ENCODE measurements at regions not wholly inside any gene's neighbourhood (a gene's known extent, or its start where the extent isn't known, plus 50 kb on each side); places are given as distances from the start of the nearest gene placed in this dataset.
"Not testable (repeated sequence)": the region's sequence is repeated elsewhere in the genome, so short reads cannot be mapped to it uniquely, and the experiment has no call there.

GRCh38 chr3:161674402-161674801 is 177.8 kb downstream of the OTOL1 start:
- H3K27ac ChIP-seq (ENCODE audit: low read depth in 2 of 2, low read length in 1 of 2), result no peak overlapping the region; a peak in 1 of 4 replicates
- H3K9ac ChIP-seq, result no peak overlapping the region
- H4K20me1 ChIP-seq (ENCODE audit: insufficient read depth), result no peaks in the 10 kb centered on the region
- no peaks in the 10 kb centered on the region; a peak in 1 of 4 replicates for H3K4me1 ChIP-seq (ENCODE audit: control insufficient read depth in 1 of 2, insufficient read depth in 2 of 2, low read depth in 1 of 2, low read length in 1 of 2)
- TF ChIP-seq GATA2 (CRISPR knock-in tag; IDR thresholded peaks at IDR 0.05) (peak; percentile 73), EZH2phosphoT487 (IDR thresholded peaks at IDR 0.05; ENCODE audit: borderline replicate concordance, low read depth) (no peak), EP300 (IDR thresholded peaks at IDR 0.05; ENCODE audit: borderline replicate concordance in 1 of 2, low read depth in 1 of 2, low read length in 1 of 2) (peak in 1 of 2 experiments; percentile 72; a peak in 1 of 4 replicates), FOSL2 (IDR thresholded peaks at IDR 0.05; ENCODE audit: borderline replicate concordance, low read depth) (no peak)
- no peaks in the 10 kb centered on the region for H3K79me2 ChIP-seq (ENCODE audit: insufficient read depth)
- CTCF ChIA-PET, result no interaction called here
- H3F3A ChIP-seq (replicated peaks; ENCODE audit: insufficient read depth), result no peaks in the 10 kb centered on the region
- H3K4me2 ChIP-seq, result no peak overlapping the region
- no peaks in the 10 kb centered on the region for H3K27me3 ChIP-seq (ENCODE audit: insufficient read depth)
- no peak overlapping the region for H3K4me3 ChIP-seq (ENCODE audit: low read depth in 2 of 2, low read length in 1 of 2)
- H3K36me3 ChIP-seq (replicated peaks in 1 of 2; ENCODE audit: control insufficient read depth in 1 of 2, insufficient read depth in 2 of 2, low read length in 1 of 2), result no peaks in the 10 kb centered on the region
- peak; percentile 27 for DNase-seq
- no peak overlapping the region for H2AFZ ChIP-seq (ENCODE audit: low read depth)
- H3K9me3 ChIP-seq, result no peaks in the 10 kb centered on the region; the same call in 1 of the 2 replicates
- no peaks in the 10 kb centered on the region for H3K9me2 ChIP-seq
- POLR2A ChIA-PET, result no interaction called here

- H2AFZ ChIP-seq (ENCODE audit: low read depth); H4K20me1 ChIP-seq (ENCODE audit: insufficient read depth); H3K9me2 ChIP-seq; H3K4me2 ChIP-seq; H3K9me3 ChIP-seq; H3K4me1 ChIP-seq (ENCODE audit: control insufficient read depth in 1 of 2, insufficient read depth in 2 of 2, low read depth in 1 of 2, low read length in 1 of 2); DNase-seq; H3F3A ChIP-seq (replicated peaks; ENCODE audit: insufficient read depth); H3K9ac ChIP-seq; POLR2A ChIA-PET; H3K4me3 ChIP-seq (ENCODE audit: low read depth in 2 of 2, low read length in 1 of 2); H3K79me2 ChIP-seq (ENCODE audit: insufficient read depth); H3K27me3 ChIP-seq (ENCODE audit: insufficient read depth); H3K36me3 ChIP-seq (replicated peaks in 1 of 2; ENCODE audit: control insufficient read depth in 1 of 2, insufficient read depth in 2 of 2, low read length in 1 of 2); H3K27ac ChIP-seq (ENCODE audit: low read depth in 2 of 2, low read length in 1 of 2): not testable (repeated sequence)
- CTCF ChIA-PET, result interaction anchor here (1.0 kb wide), 1 partner anchor 14 kb away, joined by 3 read pairs; no protein-coding TSS in a partner anchor
- 53% methylated on average over 6 of the region's 6 CpGs for WGBS (ENCODE audit: low lambda C conversion rate)
These were observed 185.2 kb downstream of the OTOL1 start for GRCh38 chr3:161681831-161682230.

- H3F3A ChIP-seq (replicated peaks; ENCODE audit: insufficient read depth), result no peaks in the 10 kb centered on the region
- no peak overlapping the region for H3K9ac ChIP-seq
- H3K27me3 ChIP-seq (ENCODE audit: insufficient read depth), result no peaks in the 10 kb centered on the region
- H3K9me2 ChIP-seq, result no peaks in the 10 kb centered on the region
- H3K9me3 ChIP-seq, result no peaks in the 10 kb centered on the region; the same call in 1 of the 2 replicates
- H3K79me2 ChIP-seq (ENCODE audit: insufficient read depth), result no peaks in the 10 kb centered on the region
- WGBS (ENCODE audit: low lambda C conversion rate), result 36% methylated on average over 2 of the region's 2 CpGs
- H3K4me3 ChIP-seq (ENCODE audit: low read depth in 2 of 2, low read length in 1 of 2), result no peak overlapping the region
- H3K36me3 ChIP-seq (replicated peaks in 1 of 2; ENCODE audit: control insufficient read depth in 1 of 2, insufficient read depth in 2 of 2, low read length in 1 of 2), result no peaks in the 10 kb centered on the region
- POLR2A ChIA-PET, result no interaction called here
- no peak for TF ChIP-seq MAX (IDR thresholded peaks at IDR 0.05; ENCODE audit: low read depth)
- no peak for TF ChIP-seq RFX5 (IDR thresholded peaks at IDR 0.05; ENCODE audit: low read length)
- peak; percentile 31; the same call in 1 of the 2 replicates for TF ChIP-seq GATA2 (CRISPR knock-in tag; IDR thresholded peaks at IDR 0.05)
- H4K20me1 ChIP-seq (ENCODE audit: insufficient read depth), result no peaks in the 10 kb centered on the region
- H3K27ac ChIP-seq (ENCODE audit: low read depth in 2 of 2, low read length in 1 of 2), result no peak overlapping the region
- H2AFZ ChIP-seq (ENCODE audit: low read depth), result no peak overlapping the region
- no peak overlapping the region for H3K4me2 ChIP-seq
- DNase-seq, result no peak
- H3K4me1 ChIP-seq (ENCODE audit: control insufficient read depth in 1 of 2, insufficient read depth in 2 of 2, low read depth in 1 of 2, low read length in 1 of 2), result no peaks in the 10 kb centered on the region
- CTCF ChIA-PET, result interaction anchor here (1.0 kb wide), 2 partner anchors 9 to 13 kb away, joined by 3 read pairs; no protein-coding TSS in a partner anchor
These were observed 186.1 kb downstream of the OTOL1 start for GRCh38 chr3:161682715-161683114.
